Inferior parietal cortex (tissue), 1 donor: ENCODE measurements at regions not wholly inside any gene's neighbourhood (a gene's known extent, or its start where the extent isn't known, plus 50 kb on each side); places are given as distances from the start of the nearest gene placed in this dataset.

ENCODE experiments used
- DNase-seq: peaks from one replicate; pipeline ENCODE4 v3.0.0-alpha.2; 2016; ENCODE audit errors: extremely low spot score

DNA sequence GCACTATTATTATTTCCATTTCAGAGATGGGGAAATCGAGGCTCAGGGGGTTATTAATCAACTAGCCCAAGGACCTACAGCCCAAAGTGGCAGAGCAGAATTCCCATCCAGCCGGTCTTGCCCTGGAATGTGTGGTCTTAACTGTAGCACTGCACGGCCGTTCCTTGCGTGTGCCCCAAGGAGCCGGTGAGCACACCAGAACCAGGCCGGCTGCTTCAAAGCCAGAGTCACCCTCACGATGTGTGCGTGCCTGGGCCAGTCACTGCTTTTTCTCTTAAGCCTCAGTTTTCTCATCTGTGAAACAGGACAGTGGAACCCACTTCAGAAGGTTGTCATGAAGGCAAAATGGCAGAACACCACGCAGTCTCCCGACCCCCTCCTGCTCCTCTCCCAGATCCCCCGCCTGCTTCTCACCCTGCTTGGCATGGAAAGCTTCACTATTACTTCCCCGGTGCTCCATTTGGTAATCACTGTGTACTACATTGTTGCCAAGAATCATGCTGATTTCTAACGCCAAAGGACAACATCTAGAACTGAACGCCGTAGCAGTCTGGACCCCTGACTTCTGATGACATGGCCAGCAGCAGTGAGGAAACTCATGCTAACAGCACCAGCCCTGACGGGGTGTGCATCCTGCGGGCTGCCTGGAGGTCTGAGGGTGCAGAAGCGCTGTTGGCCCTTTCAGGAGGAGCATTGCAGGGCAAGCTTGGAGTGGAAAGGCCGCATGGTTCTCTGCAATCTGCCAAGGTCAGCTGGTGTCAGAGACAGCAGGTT lies 106.8 kb upstream of the B3GAT1 start:
- no peak for DNase-seq

- no peak for DNase-seq
These were observed 105.7 kb upstream of the B3GAT1 start for GRCh38 chr11:134517621-134518293.

DNA sequence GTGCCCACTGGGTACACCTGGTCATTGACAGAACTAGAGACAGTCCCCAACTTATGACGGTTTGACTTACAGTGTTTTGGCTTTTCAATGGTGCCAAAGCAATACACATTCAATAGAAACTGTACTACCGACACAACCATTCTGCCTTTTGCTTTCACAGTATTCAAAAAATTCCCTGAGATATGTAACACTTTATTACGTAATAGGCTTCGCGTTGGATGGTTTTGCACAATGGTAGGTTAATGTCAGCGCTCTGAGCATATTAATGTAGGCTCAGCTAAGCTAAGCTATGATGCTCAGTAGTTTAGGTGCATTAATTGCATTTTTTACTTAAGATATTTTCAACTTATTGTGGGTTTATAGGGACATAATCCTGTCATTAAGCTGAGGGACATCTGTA lies 105.1 kb upstream of the B3GAT1 start:
- DNase-seq = peak; percentile 21

GRCh38 chr11:134516529-134516928 lies 104.5 kb upstream of the B3GAT1 start:
- no peak for DNase-seq

GRCh38 chr11:134515081-134515960 lies 103.3 kb upstream of the B3GAT1 start:
- no peak for DNase-seq

GRCh38 chr11:134514354-134514951 lies 102.4 kb upstream of the B3GAT1 start:
- no peak for DNase-seq

DNA sequence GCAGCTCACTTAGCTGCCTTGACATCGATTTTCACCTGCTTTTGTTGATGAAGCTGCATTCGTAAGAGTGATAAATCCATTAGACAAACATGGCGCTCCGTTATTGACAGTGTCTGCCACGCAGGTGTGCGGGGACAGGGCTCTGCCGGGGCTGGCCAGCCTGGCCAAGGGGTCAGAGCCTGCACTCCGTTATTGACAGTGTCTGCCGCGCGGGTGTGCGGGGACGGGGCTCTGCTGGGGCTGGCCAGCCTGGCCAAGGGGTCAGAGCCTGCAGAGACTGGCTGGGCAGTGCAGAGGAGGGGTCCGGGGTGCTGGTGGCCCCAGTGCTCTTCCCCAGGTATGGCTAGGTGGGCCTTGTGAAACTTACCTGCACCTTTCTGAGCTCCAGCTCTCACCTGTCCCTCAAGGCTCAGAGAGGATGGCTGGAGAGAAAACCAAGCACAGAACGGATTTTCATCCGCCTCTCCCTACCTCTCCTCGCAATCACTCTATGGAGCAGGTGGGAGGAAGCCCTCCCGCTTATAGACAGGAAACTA lies 101.6 kb upstream of the B3GAT1 start:
- DNase-seq = no peak

- no peak for DNase-seq
These were observed 100.8 kb upstream of the B3GAT1 start for GRCh38 chr11:134512571-134513538.

GRCh38 chr11:134512061-134512460 lies 100.0 kb upstream of the B3GAT1 start:
- no peak for DNase-seq

DNA sequence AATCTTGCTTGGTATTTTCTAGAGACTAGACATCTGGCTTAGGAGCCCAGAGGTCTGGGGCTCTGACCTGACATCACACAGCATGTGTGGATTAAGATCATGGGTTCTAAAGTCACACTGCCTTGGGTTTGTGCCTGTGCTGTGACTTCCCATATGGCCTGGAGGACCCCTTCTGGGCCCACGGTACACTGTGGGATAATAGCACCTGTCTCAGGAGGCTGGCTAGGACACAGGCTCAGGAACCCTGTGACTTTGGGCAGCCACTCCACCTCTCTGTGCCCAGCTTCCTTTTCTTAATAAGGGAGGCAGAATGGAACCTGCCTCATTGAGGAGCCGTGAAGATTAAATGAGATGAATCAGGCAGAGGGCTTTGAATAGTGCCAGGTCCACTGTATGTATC lies 99.2 kb upstream of the B3GAT1 start:
- no peak for DNase-seq

- no peak for DNase-seq
These were observed 98.4 kb upstream of the B3GAT1 start for GRCh38 chr11:134510233-134511040.

- DNase-seq = no peak
These were observed 97.6 kb upstream of the B3GAT1 start for GRCh38 chr11:134509381-134510232.

DNA sequence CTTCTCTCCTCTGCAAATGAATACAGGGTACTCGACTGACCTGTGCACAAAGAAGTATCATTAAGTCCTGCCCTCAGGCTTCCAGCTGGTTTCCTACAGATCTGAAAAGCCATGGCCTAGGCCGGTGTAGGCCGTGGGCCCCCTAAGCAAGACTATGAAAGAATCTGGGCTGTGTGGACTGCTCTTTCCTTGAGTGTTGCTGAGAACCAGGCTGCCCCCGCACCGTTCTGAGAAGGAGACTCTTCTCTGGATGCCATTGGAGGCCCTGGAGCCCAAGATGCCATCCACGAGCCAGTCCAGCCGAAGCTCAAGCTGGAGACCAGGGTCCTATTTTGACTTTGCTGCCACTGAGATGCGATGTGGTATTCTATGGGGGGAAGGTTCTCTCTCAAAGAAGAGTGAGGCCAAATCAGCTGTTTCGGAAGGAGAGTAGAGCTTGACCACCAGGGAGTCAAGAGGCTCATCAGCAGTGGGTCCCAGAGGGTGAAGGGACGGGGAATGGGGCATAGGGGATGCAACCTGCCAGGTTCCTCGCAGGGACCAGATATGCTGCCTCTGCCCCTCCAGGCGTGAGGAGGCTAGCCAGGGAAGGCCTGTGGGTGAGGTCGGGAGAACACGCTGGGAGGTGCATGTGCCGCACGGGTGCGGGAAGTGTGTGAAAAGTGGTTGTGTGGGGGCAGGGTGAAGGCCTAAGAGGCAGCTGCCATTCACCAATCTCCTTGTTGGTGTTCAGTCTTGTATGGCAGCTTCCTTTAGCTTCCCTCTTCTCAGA lies 96.4 kb upstream of the B3GAT1 start:
- no peak for DNase-seq

DNA sequence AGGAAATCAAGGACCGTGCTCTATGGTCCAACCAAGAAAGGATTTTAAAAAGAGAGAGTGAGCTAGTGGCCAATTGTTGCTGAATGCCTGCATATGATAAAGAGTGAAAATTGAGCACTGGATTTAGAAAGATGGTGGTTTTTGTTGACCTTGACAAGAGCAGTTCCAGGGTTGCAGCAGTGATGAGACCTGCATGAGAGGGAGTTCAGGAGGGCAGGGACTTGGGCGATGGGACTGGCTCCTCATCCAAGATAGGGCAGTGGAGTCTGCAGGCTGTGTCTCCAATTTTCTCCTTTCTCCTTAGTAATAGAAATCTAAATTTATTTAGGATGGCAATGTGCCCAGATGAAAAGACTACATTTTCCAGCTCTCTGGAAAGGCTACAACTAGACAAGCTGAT lies 94.0 kb upstream of the B3GAT1 start:
- no peak for DNase-seq

GRCh38 chr11:134505125-134505524 lies 93.1 kb upstream of the B3GAT1 start:
- no peak for DNase-seq

DNA sequence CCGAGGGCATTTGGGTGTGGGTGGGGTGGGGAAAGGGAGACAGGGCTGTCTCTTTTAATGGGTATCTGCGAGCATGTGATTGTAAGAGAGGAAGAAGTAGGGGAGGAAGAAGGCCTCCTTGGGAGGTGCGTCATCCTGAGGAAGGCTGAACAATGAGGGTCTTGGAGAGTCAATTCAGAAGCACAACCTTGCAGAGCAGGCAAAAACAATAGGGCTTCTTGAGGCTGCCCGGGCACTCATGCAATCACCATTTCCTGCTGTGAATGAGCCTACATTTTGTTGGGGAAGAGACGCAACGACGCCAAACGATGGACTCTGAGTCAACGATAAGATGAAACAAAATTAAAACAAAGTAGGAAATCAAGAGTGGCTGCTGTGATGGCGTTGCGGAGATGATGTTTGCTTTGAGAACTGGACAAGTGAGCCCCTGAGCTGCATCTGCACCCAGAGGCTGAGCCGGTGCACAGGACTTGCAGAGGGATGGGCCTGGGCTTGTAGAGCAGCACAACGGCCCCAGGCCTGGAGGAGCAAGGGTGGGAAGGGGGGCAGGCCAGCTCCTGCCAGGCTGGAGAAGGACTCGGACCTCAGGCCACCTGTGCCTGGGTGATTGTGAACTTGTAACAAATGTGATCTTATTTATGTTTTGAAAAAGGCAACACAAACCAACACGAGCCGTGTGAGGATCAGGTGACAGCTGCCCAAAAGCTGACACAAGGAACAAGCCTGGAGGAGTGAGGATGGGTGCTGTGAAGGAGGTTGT lies 92.3 kb upstream of the B3GAT1 start:
- no peak for DNase-seq

GRCh38 chr11:134503596-134503995 lies 91.6 kb upstream of the B3GAT1 start:
- no peak for DNase-seq
